GM23338 (cell line): ENCODE measurements at regions not wholly inside any gene's neighbourhood (a gene's known extent, or its start where the extent isn't known, plus 50 kb on each side); places are given as distances from the start of the nearest gene placed in this dataset.

ENCODE experiments used
- ATAC-seq: fragments of 200-7000 bp; cut with Tn5 transposase; 3 replicates; pipeline ENCODE4 v1.9.1; 2020
- DNase-seq: peaks from one replicate; pipeline ENCODE4 v3.0.0-alpha.2; 2015; ENCODE audit warnings: low spot score
- H2AFZ ChIP-seq: fragments of 200-600 bp; sonication (generic); 2 replicates; pipeline ENCODE4 v1.8.0; 2016; ENCODE audit warnings: antibody characterized with exemption, mild to moderate bottlenecking, moderate library complexity
- H3F3A ChIP-seq: fragments of 200-600 bp; sonication (generic); replicated peaks from 2 replicates; pipeline ENCODE4 v1.8.0; 2017; ENCODE audit warnings: antibody characterized with exemption, mixed run types, low read depth
- H3K27ac ChIP-seq: fragments of 200-600 bp; sonication (generic); 2 replicates; pipeline ENCODE4 v1.6.1; 2016; ENCODE audit warnings: low read depth
- H3K27me3 ChIP-seq: fragments of 200-600 bp; sonication (generic); 2 replicates; pipeline ENCODE4 v1.8.0; 2016; ENCODE audit warnings: mild to moderate bottlenecking, mixed run types, moderate library complexity; ENCODE audit not compliant: insufficient read depth
- H3K36me3 ChIP-seq: fragments of 200-600 bp; sonication (generic); 2 replicates; pipeline ENCODE4 v1.8.0; 2016; ENCODE audit warnings: mild to moderate bottlenecking; ENCODE audit not compliant: insufficient read depth
- H3K4me1 ChIP-seq: fragments of 200-600 bp; sonication (generic); 2 replicates; pipeline ENCODE4 v1.8.0; 2016; ENCODE audit warnings: mild to moderate bottlenecking, moderate library complexity; ENCODE audit not compliant: insufficient read depth
- H3K4me2 ChIP-seq: fragments of 200-600 bp; sonication (generic); 2 replicates; pipeline ENCODE4 v1.7.1; 2017; ENCODE audit warnings: mixed run types
- H3K4me3 ChIP-seq: fragments of 200-600 bp; sonication (generic); 2 replicates; pipeline ENCODE4 v1.6.1; 2016; ENCODE audit warnings: mixed run types
- H3K79me2 ChIP-seq: fragments of 200-600 bp; sonication (generic); replicated peaks from 2 replicates; pipeline ENCODE4 v1.8.0; 2017; ENCODE audit warnings: mild to moderate bottlenecking; ENCODE audit not compliant: insufficient read depth
- H3K9me2 ChIP-seq: fragments of 200-600 bp; sonication (generic); 2 replicates; pipeline ENCODE4 v1.8.0; 2017; ENCODE audit not compliant: insufficient read depth
- H4K20me1 ChIP-seq: fragments of 200-600 bp; sonication (generic); replicated peaks from 2 replicates; pipeline ENCODE4 v1.8.0; 2017; ENCODE audit warnings: mild to moderate bottlenecking; ENCODE audit not compliant: insufficient read depth
- H3K27ac Mint-ChIP-seq: 2 replicates; pipeline ENCODE4 v1.8.0; 2020; ENCODE audit warnings: inconsistent platforms, mild to moderate bottlenecking, moderate library complexity, mixed read lengths
- H3K27me3 Mint-ChIP-seq: 3 replicates; pipeline ENCODE4 v1.8.0; 2022; ENCODE audit warnings: low read depth, mild to moderate bottlenecking, moderate library complexity, mixed read lengths, inconsistent platforms; ENCODE audit not compliant: insufficient read depth, poor library complexity
- H3K36me3 Mint-ChIP-seq: 3 replicates; pipeline ENCODE4 v1.8.0; 2021; ENCODE audit warnings: low read depth, mild to moderate bottlenecking, inconsistent platforms, moderate library complexity, mixed read lengths
- H3K4me1 Mint-ChIP-seq: 3 replicates; pipeline ENCODE4 v1.8.0; 2020; ENCODE audit warnings: mild to moderate bottlenecking, inconsistent platforms, mixed read lengths
- H3K4me3 Mint-ChIP-seq: 3 replicates; pipeline ENCODE4 v1.8.0; 2021; ENCODE audit warnings: moderate library complexity, mild to moderate bottlenecking, inconsistent platforms, mixed read lengths
- H3K9me3 Mint-ChIP-seq: 3 replicates; pipeline ENCODE4 v1.8.0; 2020; ENCODE audit warnings: moderate library complexity, mild to moderate bottlenecking, inconsistent platforms, mixed read lengths
- CREB1 ChIP-seq: fragments of 250-450 bp; sonication (Bioruptor Pico); IDR thresholded peaks from 2 replicates; pipeline ENCODE4 v1.5.0; 2020; ENCODE audit warnings: low read depth, mild to moderate bottlenecking, moderate library complexity
- ETS1 ChIP-seq: IDR thresholded peaks from 2 replicates; pipeline ENCODE4 v1.6.1; 2016; ENCODE audit warnings: antibody characterized with exemption
- EZH2 ChIP-seq: fragments of 200-600 bp; sonication (generic); IDR thresholded peaks from one replicate; pipeline ENCODE4 v1.8.0; 2017; ENCODE audit warnings: antibody characterized with exemption, mild to moderate bottlenecking, low read depth; ENCODE audit not compliant: unreplicated experiment
- EZH2phosphoT487 ChIP-seq: fragments of 200-600 bp; sonication (generic); IDR thresholded peaks from one replicate; pipeline ENCODE4 v1.8.1; 2018; ENCODE audit warnings: antibody characterized with exemption; ENCODE audit not compliant: unreplicated experiment
- JUNB ChIP-seq: IDR thresholded peaks from one replicate; pipeline ENCODE4 v1.6.1; 2016; ENCODE audit warnings: antibody characterized with exemption; ENCODE audit not compliant: unreplicated experiment
- NANOG ChIP-seq: IDR thresholded peaks from 2 replicates; pipeline ENCODE4 v1.6.1; 2016; ENCODE audit warnings: antibody characterized with exemption, borderline replicate concordance
- REST ChIP-seq: IDR thresholded peaks from one replicate; pipeline ENCODE4 v1.6.1; 2018; ENCODE audit warnings: antibody characterized with exemption; ENCODE audit not compliant: unreplicated experiment
- STAT1 ChIP-seq: IDR thresholded peaks from one replicate; pipeline ENCODE4 v1.6.1; 2016; ENCODE audit warnings: antibody characterized with exemption; ENCODE audit not compliant: unreplicated experiment
- ZNF331 ChIP-seq: fragments of 250-450 bp; sonication (Bioruptor Pico); IDR thresholded peaks from 2 replicates; pipeline ENCODE4 v1.5.0; 2020; ENCODE audit warnings: low read depth, mild to moderate bottlenecking, moderate library complexity
- TF ChIP-seq, protein P1 (sequence below), 2 experiments: fragments of 200-600 bp in 1 of 2; sonication (generic) in 1 of 2; conservative IDR thresholded peaks; 2 replicates each; pipeline versions ENCODE4 v1.5.1 to v1.6.1; 2016 to 2017; ENCODE audit warnings: antibody characterized with exemption in 2 of 2, low read depth in 2 of 2, mild to moderate bottlenecking in 2 of 2, moderate library complexity in 1 of 2

DNA sequence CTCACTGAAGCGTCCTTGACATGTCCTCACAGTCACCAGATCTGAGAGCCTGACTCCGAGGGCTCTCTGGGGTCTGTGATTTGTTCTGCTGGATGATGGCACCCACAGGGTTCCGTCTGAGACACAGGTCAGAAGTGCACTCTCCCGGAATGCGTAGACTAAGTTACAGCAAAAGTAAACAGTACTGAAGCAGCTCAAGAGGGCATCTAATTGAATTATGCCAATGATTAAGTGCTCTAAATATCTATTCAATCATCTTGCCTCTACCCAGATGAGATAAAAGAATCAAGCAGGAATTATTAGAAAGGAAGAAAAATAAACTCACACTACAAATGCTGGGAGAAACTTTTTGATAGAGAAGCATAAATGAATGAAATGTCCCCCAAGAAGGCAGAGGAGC is 544.1 kb downstream of the SOX11 start:
- H3K27me3 ChIP-seq = no peaks in the 10 kb centered on the region
- Mint-ChIP-seq H3K27me3 (peaks cover 6% of the 10 kb centered on the region), H3K4me1 (no peaks in the 10 kb centered on the region), H3K27ac (no peak overlapping the region), H3K4me3 (no peak overlapping the region), H3K9me3 (peaks cover 75% of the 10 kb centered on the region), H3K36me3 (peaks cover 16% of the 10 kb centered on the region)
- no peaks in the 10 kb centered on the region for H3K36me3 ChIP-seq
- DNase-seq (no peak), ATAC-seq (no peak)
- no peaks in the 10 kb centered on the region for H3F3A ChIP-seq
- H3K9me2 ChIP-seq = 0 out of 2 replicates have a peak, but pooled peaks cover 2% of the 10 kb centered on the region
- H3K4me1 ChIP-seq = no peaks in the 10 kb centered on the region
- no peaks in the 10 kb centered on the region for H3K79me2 ChIP-seq
- TF ChIP-seq, protein P1, sequence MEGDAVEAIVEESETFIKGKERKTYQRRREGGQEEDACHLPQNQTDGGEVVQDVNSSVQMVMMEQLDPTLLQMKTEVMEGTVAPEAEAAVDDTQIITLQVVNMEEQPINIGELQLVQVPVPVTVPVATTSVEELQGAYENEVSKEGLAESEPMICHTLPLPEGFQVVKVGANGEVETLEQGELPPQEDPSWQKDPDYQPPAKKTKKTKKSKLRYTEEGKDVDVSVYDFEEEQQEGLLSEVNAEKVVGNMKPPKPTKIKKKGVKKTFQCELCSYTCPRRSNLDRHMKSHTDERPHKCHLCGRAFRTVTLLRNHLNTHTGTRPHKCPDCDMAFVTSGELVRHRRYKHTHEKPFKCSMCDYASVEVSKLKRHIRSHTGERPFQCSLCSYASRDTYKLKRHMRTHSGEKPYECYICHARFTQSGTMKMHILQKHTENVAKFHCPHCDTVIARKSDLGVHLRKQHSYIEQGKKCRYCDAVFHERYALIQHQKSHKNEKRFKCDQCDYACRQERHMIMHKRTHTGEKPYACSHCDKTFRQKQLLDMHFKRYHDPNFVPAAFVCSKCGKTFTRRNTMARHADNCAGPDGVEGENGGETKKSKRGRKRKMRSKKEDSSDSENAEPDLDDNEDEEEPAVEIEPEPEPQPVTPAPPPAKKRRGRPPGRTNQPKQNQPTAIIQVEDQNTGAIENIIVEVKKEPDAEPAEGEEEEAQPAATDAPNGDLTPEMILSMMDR (conservative IDR thresholded peaks at IDR 0.05; ENCODE audit: low read depth in 2 of 2) = no peak
- TF ChIP-seq REST (no peak), NANOG (no peak), STAT1 (no peak), EZH2 (no peak), ZNF331 (CRISPR knock-in tag) (no peak), JUNB (no peak), ETS1 (no peak)
- no peak overlapping the region for H2AFZ ChIP-seq
- H3K27ac ChIP-seq = no peak overlapping the region
- H3K4me3 ChIP-seq = no peak overlapping the region
- H4K20me1 ChIP-seq = no peaks in the 10 kb centered on the region
- no peak overlapping the region for H3K4me2 ChIP-seq

- Histone ChIP-seq H3F3A (no peaks in the 10 kb centered on the region), H3K27me3 (no peaks in the 10 kb centered on the region), H4K20me1 (no peaks in the 10 kb centered on the region), H3K4me3 (no peak overlapping the region), H2AFZ (no peak overlapping the region), H3K36me3 (no peaks in the 10 kb centered on the region), H3K79me2 (no peaks in the 10 kb centered on the region), H3K9me2 (0 out of 2 replicates have a peak, but pooled peaks cover 2% of the 10 kb centered on the region), H3K27ac (no peak overlapping the region), H3K4me2 (no peak overlapping the region), H3K4me1 (no peaks in the 10 kb centered on the region)
- H3K4me1 Mint-ChIP-seq = no peaks in the 10 kb centered on the region
- peaks cover 16% of the 10 kb centered on the region for H3K36me3 Mint-ChIP-seq
- no peak for DNase-seq
- peaks cover 74% of the 10 kb centered on the region for H3K9me3 Mint-ChIP-seq
- H3K4me3 Mint-ChIP-seq = no peak overlapping the region
- peaks cover 6% of the 10 kb centered on the region for H3K27me3 Mint-ChIP-seq
- H3K27ac Mint-ChIP-seq = no peak overlapping the region
- TF ChIP-seq CREB1 (CRISPR knock-in tag) (no peak), EZH2 (no peak), EZH2phosphoT487 (no peak), STAT1 (no peak)
- no peak for ATAC-seq
Observed at GRCh38 chr2:6237039-6237660, 545.0 kb downstream of the SOX11 start.
